H1 (cell line): ENCODE measurements at regions not wholly inside any gene's neighbourhood (a gene's known extent, or its start where the extent isn't known, plus 50 kb on each side); places are given as distances from the start of the nearest gene placed in this dataset.

Source experiments
- CTCF ChIA-PET: fragments of 300-600 bp; sonication (Branson Sonifier 250); formaldehyde crosslinking; loops from one replicate; lab custom pipeline; 2021; ENCODE audit not compliant: partially characterized antibody; lab: Charles Lee
- POLR2A ChIA-PET: fragments of 300-600 bp; sonication (Branson Sonifier 250); formaldehyde crosslinking; loops from one replicate; lab custom pipeline; 2021; ENCODE audit warnings: inconsistent platforms; ENCODE audit not compliant: partially characterized antibody; lab: Charles Lee
- DNase-seq, 2 experiments: peaks; one replicate each; pipeline versions ENCODE4 v3.0.0 to v3.0.0-alpha.2; 2010 to 2022; ENCODE audit warnings: low spot score in 2 of 2, low read depth in 1 of 2, mixed read lengths in 1 of 2
- FAIRE-seq: peaks from 2 replicates; lab custom pipeline; 2011; peaks lifted over from hg19 to GRCh38; lab: Jason Lieb, UNC
- H2AFZ ChIP-seq: 2 replicates; pipeline ENCODE4 v1.8.1; 2012; ENCODE audit warnings: low read length, inconsistent platforms
- H2AK5ac ChIP-seq: 2 replicates; pipeline ENCODE4 v1.6.1; 2013; ENCODE audit warnings: low read depth, low read length
- H2BK120ac ChIP-seq: replicated peaks from 2 replicates; pipeline ENCODE3; 2013; ENCODE audit warnings: low read depth, low read length, inconsistent platforms
- H2BK12ac ChIP-seq: 2 replicates; pipeline ENCODE4 v1.6.1; 2013; ENCODE audit warnings: low read depth, low read length
- H2BK15ac ChIP-seq: 2 replicates; pipeline ENCODE4 v1.6.1; 2013; ENCODE audit warnings: low read length
- H2BK20ac ChIP-seq: 2 replicates; pipeline ENCODE4 v1.6.1; 2013; ENCODE audit warnings: low read length
- H2BK5ac ChIP-seq: 2 replicates; pipeline ENCODE4 v1.6.1; 2013; ENCODE audit warnings: low read depth, low read length
- H3K14ac ChIP-seq: 2 replicates; pipeline ENCODE4 v1.6.1; 2013; ENCODE audit warnings: inconsistent platforms; ENCODE audit not compliant: insufficient read length
- H3K18ac ChIP-seq: 2 replicates; pipeline ENCODE4 v1.6.1; 2013; ENCODE audit warnings: low read length; ENCODE audit errors: extremely low read depth
- H3K23ac ChIP-seq: 2 replicates; pipeline ENCODE4 v1.6.1; 2013; ENCODE audit warnings: inconsistent platforms; ENCODE audit not compliant: insufficient read length
- H3K23me2 ChIP-seq: 2 replicates; pipeline ENCODE4 v1.6.1; 2013; ENCODE audit warnings: low read depth, low read length
- H3K27ac ChIP-seq: 2 replicates; pipeline ENCODE4 v1.6.1; 2011; ENCODE audit warnings: low read depth, low read length, inconsistent platforms
- H3K27me3 ChIP-seq, 4 experiments: replicated peaks in 1 of 4; 1 replicate in 1 of 4; 2 replicates in 3 of 4; pipeline versions ENCODE4 v1.6.1 to v1.8.1; 2011 to 2013; ENCODE audit warnings: low read length in 3 of 4, mild to moderate bottlenecking in 3 of 4, inconsistent platforms in 2 of 4, mixed read lengths in 2 of 4, moderate library complexity in 1 of 4; ENCODE audit not compliant: control insufficient read depth in 3 of 4, insufficient read depth in 3 of 4; ENCODE audit errors: extremely low read depth in 1 of 4
- H3K36me3 ChIP-seq, 4 experiments: 2 replicates each; pipeline versions ENCODE4 v1.6.1 to v1.8.1; 2011 to 2013; ENCODE audit warnings: mild to moderate bottlenecking in 4 of 4, low read length in 3 of 4, moderate library complexity in 2 of 4, control low read depth in 1 of 4, inconsistent platforms in 1 of 4; ENCODE audit not compliant: insufficient read depth in 4 of 4, control insufficient read depth in 2 of 4
- H3K4ac ChIP-seq: replicated peaks from 2 replicates; pipeline ENCODE3; 2013; ENCODE audit warnings: low read length, low read depth, mixed read lengths, inconsistent platforms; ENCODE audit not compliant: insufficient read length
- H3K4me1 ChIP-seq, 4 experiments: replicated peaks in 1 of 4; 1 replicate in 1 of 4; 2 replicates in 3 of 4; pipeline versions ENCODE4 v1.6.1 to v1.8.1; 2011 to 2013; ENCODE audit warnings: low read length in 3 of 4, inconsistent platforms in 2 of 4, mixed read lengths in 1 of 4; ENCODE audit not compliant: insufficient read depth in 4 of 4, control insufficient read depth in 3 of 4
- H3K4me2 ChIP-seq, 2 experiments: 2 replicates each; pipeline versions ENCODE4 v1.6.1 to v1.8.1; 2011 to 2013; ENCODE audit warnings: low read depth in 2 of 2, low read length in 2 of 2, control low read depth in 1 of 2, inconsistent platforms in 1 of 2, mild to moderate bottlenecking in 1 of 2; ENCODE audit not compliant: insufficient read depth in 1 of 2
- H3K4me3 ChIP-seq, 4 experiments: fragments of 200-600, 300-600 bp in 1 of 4; sonication (generic), shearing (Covaris generic), sonication (Bioruptor Twin) in 1 of 4; 2 replicates each; pipeline versions ENCODE4 v1.5.1 to v1.8.1; 2011 to 2016; ENCODE audit warnings: low read length in 4 of 4, low read depth in 3 of 4, control low read depth in 2 of 4, inconsistent platforms in 2 of 4, mild to moderate bottlenecking in 2 of 4, mixed read lengths in 1 of 4, moderate library complexity in 1 of 4; ENCODE audit not compliant: insufficient read depth in 2 of 4; ENCODE audit errors: extremely low read depth in 1 of 4
- H3K56ac ChIP-seq: replicated peaks from 2 replicates; pipeline ENCODE3; 2013; ENCODE audit warnings: low read depth, mild to moderate bottlenecking, mixed read lengths, low read length, inconsistent platforms; ENCODE audit not compliant: insufficient read length
- H3K79me1 ChIP-seq: 2 replicates; pipeline ENCODE4 v1.6.1; 2013; ENCODE audit warnings: low read depth, low read length, control low read depth
- H3K79me2 ChIP-seq, 2 experiments: 2 replicates each; pipeline versions ENCODE4 v1.6.1 to v1.8.1; 2012 to 2013; ENCODE audit warnings: low read length in 2 of 2, mild to moderate bottlenecking in 2 of 2, inconsistent platforms in 1 of 2; ENCODE audit not compliant: insufficient read depth in 2 of 2, control insufficient read depth in 1 of 2
- H3K9ac ChIP-seq, 4 experiments: replicated peaks in 1 of 4; 1 replicate in 1 of 4; 2 replicates in 3 of 4; pipeline versions ENCODE4 v1.6.1 to v1.8.1; 2011 to 2013; ENCODE audit warnings: low read depth in 3 of 4, low read length in 3 of 4, control low read depth in 2 of 4, mild to moderate bottlenecking in 2 of 4, moderate library complexity in 2 of 4, inconsistent platforms in 1 of 4; ENCODE audit errors: extremely low read depth in 1 of 4
- H3K9me3 ChIP-seq, 2 experiments: 2 replicates each; pipeline versions ENCODE4 v1.6.1 to v1.8.1; 2012 to 2013; ENCODE audit warnings: mild to moderate bottlenecking in 2 of 2, moderate library complexity in 2 of 2, control low read depth in 1 of 2, inconsistent platforms in 1 of 2, low read depth in 1 of 2, low read length in 1 of 2, mixed read lengths in 1 of 2; ENCODE audit not compliant: insufficient read depth in 2 of 2
- H4K20me1 ChIP-seq, 2 experiments: replicated peaks in 1 of 2; 2 replicates each; pipeline versions ENCODE3 to v1.8.1; 2011 to 2013; ENCODE audit warnings: inconsistent platforms in 2 of 2, low read length in 2 of 2, mild to moderate bottlenecking in 1 of 2; ENCODE audit not compliant: insufficient read depth in 2 of 2, control insufficient read depth in 1 of 2
- H4K5ac ChIP-seq: 2 replicates; pipeline ENCODE4 v1.6.1; 2013; ENCODE audit warnings: low read length, low read depth, mixed read lengths, inconsistent platforms; ENCODE audit not compliant: insufficient read length
- H4K8ac ChIP-seq: 2 replicates; pipeline ENCODE4 v1.8.0; 2013; ENCODE audit warnings: mild to moderate bottlenecking, moderate library complexity, low read length, inconsistent platforms; ENCODE audit not compliant: insufficient read depth; ENCODE audit errors: extremely low read depth
- H4K91ac ChIP-seq: replicated peaks from 2 replicates; pipeline ENCODE3; 2013; ENCODE audit warnings: low read length, mixed read lengths, inconsistent platforms; ENCODE audit not compliant: insufficient read length
- ATF3 ChIP-seq: IDR thresholded peaks from 2 replicates; pipeline ENCODE4 v1.6.1; 2011; ENCODE audit warnings: low read depth, mild to moderate bottlenecking, low read length; ENCODE audit not compliant: insufficient read depth
- BCL11A ChIP-seq, 2 experiments: IDR thresholded peaks; one replicate each; pipeline ENCODE4 v1.6.1; 2011; ENCODE audit warnings: low read depth in 2 of 2, low read length in 2 of 2, mild to moderate bottlenecking in 2 of 2
- CBX5 ChIP-seq: fragments of 300-800, 300-1000 bp; sonication (generic); IDR thresholded peaks from 2 replicates; pipeline ENCODE4 v1.7.1; 2016; ENCODE audit warnings: antibody characterized with exemption, low read length, low read depth
- CHD1 ChIP-seq: IDR thresholded peaks from 2 replicates; pipeline ENCODE4 v1.6.1; 2012; ENCODE audit warnings: low read depth, low read length, improper control_type of control experiment
- CHD2 ChIP-seq: IDR thresholded peaks from 2 replicates; pipeline ENCODE4 v1.6.1; 2012; ENCODE audit warnings: low read length, improper control_type of control experiment
- EZH2 ChIP-seq: fragments of 200-600 bp; sonication (generic); IDR thresholded peaks from 2 replicates; pipeline ENCODE4 v1.7.1; 2012; ENCODE audit warnings: low read depth, mild to moderate bottlenecking, moderate library complexity, low read length, inconsistent platforms; ENCODE audit not compliant: severe bottlenecking
- KDM4A ChIP-seq: IDR thresholded peaks from one replicate; pipeline ENCODE4 v1.7.1; 2012; ENCODE audit warnings: low read depth, mild to moderate bottlenecking, moderate library complexity, low read length, inconsistent platforms; ENCODE audit not compliant: severe bottlenecking
- KDM5A ChIP-seq: fragments of 200-600 bp; IDR thresholded peaks from 2 replicates; pipeline ENCODE4 v1.7.1; 2012; ENCODE audit warnings: mild to moderate bottlenecking, low read length, inconsistent platforms, mixed read lengths
- PHF8 ChIP-seq: fragments of 200-600 bp; sonication (generic); conservative IDR thresholded peaks from 2 replicates; pipeline ENCODE4 v1.7.1; 2012; ENCODE audit warnings: low read depth, mild to moderate bottlenecking, inconsistent platforms, low read length, moderate library complexity
- POU5F1 ChIP-seq: IDR thresholded peaks from 2 replicates; pipeline ENCODE4 v1.6.1; 2011; ENCODE audit warnings: low read depth, mild to moderate bottlenecking, low read length, moderate library complexity
- RFX5 ChIP-seq: IDR thresholded peaks from 2 replicates; pipeline ENCODE4 v1.6.1; 2011; ENCODE audit warnings: low read depth, low read length, improper control_type of control experiment, borderline replicate concordance
- RNF2 ChIP-seq: fragments of 200-900, 300-1000 bp; sonication (generic); IDR thresholded peaks from 2 replicates; pipeline ENCODE4 v1.7.1; 2016; ENCODE audit warnings: borderline replicate concordance, low read depth, mild to moderate bottlenecking, antibody characterized with exemption, low read length; ENCODE audit not compliant: poor library complexity, severe bottlenecking; ENCODE audit errors: missing control alignments
- TBP ChIP-seq: IDR thresholded peaks from 2 replicates; pipeline ENCODE4 v1.6.1; 2011; ENCODE audit warnings: low read depth, low read length, improper control_type of control experiment
- WGBS, 2 experiments: shearing (Covaris generic) in 1 of 2; methylation state at CpG; one replicate each; pipeline versions ENCODE4 v1.1.6 to v1.1.7; 2013 to 2015; ENCODE audit warnings: low lambda C conversion rate in 2 of 2, mixed read lengths in 2 of 2, inconsistent platforms in 1 of 2, low coverage in 1 of 2, missing lambda C conversion rate in 1 of 2; ENCODE audit not compliant: insufficient replicate concordance in 2 of 2, insufficient coverage in 1 of 2, insufficient read length in 1 of 2; ENCODE audit errors: extremely low coverage in 1 of 2, missing lambda C conversion rate in 1 of 2; 5-methylcytosine and 5-hydroxymethylcytosine counted together

GRCh38 chr7:25626451-25627131 is 398.3 kb upstream of the NPVF start:
- no peak overlapping the region for H4K5ac ChIP-seq
- POLR2A ChIA-PET = no interaction called here
- no peak for FAIRE-seq
- TF ChIP-seq KDM4A = no peak
- no peak for TF ChIP-seq CHD1
- no peak for TF ChIP-seq TBP
- TF ChIP-seq KDM5A = no peak
- no peak for TF ChIP-seq RFX5
- TF ChIP-seq POU5F1 = no peak
- no peak for TF ChIP-seq RNF2
- no peak for TF ChIP-seq EZH2
- TF ChIP-seq CHD2 = no peak
- no peak for TF ChIP-seq CBX5
- TF ChIP-seq BCL11A (IDR thresholded peaks at IDR 0.05; ENCODE audit: low read depth in 2 of 2, low read length in 2 of 2) = no peak
- TF ChIP-seq ATF3 = no peak
- TF ChIP-seq PHF8 = no peak

More at GRCh38 chr7:25626451-25627131, 398.3 kb upstream of the NPVF start:
- Histone ChIP-seq H4K91ac (no peak overlapping the region), H4K8ac (no peak overlapping the region), H2BK12ac (no peak overlapping the region), H3K23me2 (no peaks in the 10 kb centered on the region; the same call in 1 of the 2 replicates), H3K27me3 (no peaks in the 10 kb centered on the region), H3K79me2 (no peaks in the 10 kb centered on the region), H3K4ac (no peak overlapping the region), H2AK5ac (no peak overlapping the region), H3K56ac (no peak overlapping the region), H3K4me3 (no peak overlapping the region), H2BK5ac (no peak overlapping the region), H3K79me1 (no peaks in the 10 kb centered on the region), H3K27ac (no peak overlapping the region), H3K14ac (no peak overlapping the region), H3K18ac (no peak overlapping the region), H3K4me2 (no peak overlapping the region), H3K9me3 (no peaks in the 10 kb centered on the region), H3K9ac (no peak overlapping the region), H2BK120ac (no peak overlapping the region), H3K4me1 (peaks cover 0 to 6% (median 4%) of the 10 kb centered on the region in 4 experiments; a peak in 4 of 7 replicates), H2BK20ac (no peak overlapping the region), H3K23ac (no peak overlapping the region), H3K36me3 (no peaks in the 10 kb centered on the region), H4K20me1 (no peaks in the 10 kb centered on the region), H2BK15ac (no peak overlapping the region), H2AFZ (no peak overlapping the region)
- CTCF ChIA-PET = interaction anchor here (0.7 to 1.0 kb wide), 2 partner anchors 58 to 525 kb away, joined by 3 read pairs; no protein-coding TSS in a partner anchor
- no peak for DNase-seq
- 92% methylated on average over 4 of the region's 4 CpGs; no CpG with 5 or more reads in 1 of the 2 experiments for WGBS, 2 experiments
